H9 (cell line): ENCODE measurements at regions not wholly inside any gene's neighbourhood (a gene's known extent, or its start where the extent isn't known, plus 50 kb on each side); places are given as distances from the start of the nearest gene placed in this dataset.
A peak's percentile ranks its signal among the peaks of the same experiment; 100 is the strongest.

Experiments
- DNase-seq: peaks from one replicate; pipeline ENCODE4 v3.0.0-alpha.2; 2017
- H2AFZ ChIP-seq: one replicate; pipeline ENCODE4 v1.6.1; 2013; ENCODE audit warnings: mild to moderate bottlenecking, low read length, control low read depth, moderate library complexity
- H2AK5ac ChIP-seq: 2 replicates; pipeline ENCODE4 v1.6.1; 2013; ENCODE audit warnings: low read length, control low read depth, mixed read lengths; ENCODE audit not compliant: insufficient read length
- H2BK120ac ChIP-seq: one replicate; pipeline ENCODE4 v1.6.1; 2013; ENCODE audit warnings: low read depth, mild to moderate bottlenecking, low read length, control low read depth, inconsistent platforms; ENCODE audit not compliant: poor library complexity, severe bottlenecking
- H2BK12ac ChIP-seq: 2 replicates; pipeline ENCODE4 v1.6.1; 2013; ENCODE audit warnings: low read length, control low read depth, mixed read lengths, low read depth; ENCODE audit not compliant: insufficient read length
- H2BK15ac ChIP-seq: 2 replicates; pipeline ENCODE4 v1.6.1; 2013; ENCODE audit warnings: low read depth, low read length, control low read depth
- H2BK20ac ChIP-seq: one replicate; pipeline ENCODE4 v1.6.1; 2013; ENCODE audit warnings: low read depth, mild to moderate bottlenecking, low read length, control low read depth, inconsistent platforms; ENCODE audit not compliant: poor library complexity, severe bottlenecking
- H2BK5ac ChIP-seq: 2 replicates; pipeline ENCODE4 v1.6.1; 2013; ENCODE audit warnings: low read length, control low read depth, mixed read lengths; ENCODE audit not compliant: insufficient read length
- H3K14ac ChIP-seq: 2 replicates; pipeline ENCODE4 v1.6.1; 2013; ENCODE audit warnings: low read length, control low read depth; ENCODE audit not compliant: insufficient read depth
- H3K18ac ChIP-seq: 2 replicates; pipeline ENCODE4 v1.6.1; 2013; ENCODE audit warnings: low read depth, mild to moderate bottlenecking, mixed read lengths, low read length, control low read depth; ENCODE audit not compliant: insufficient read length
- H3K23ac ChIP-seq: 2 replicates; pipeline ENCODE4 v1.6.1; 2013; ENCODE audit warnings: low read length, control low read depth, mixed read lengths, low read depth; ENCODE audit not compliant: insufficient read length
- H3K23me2 ChIP-seq: 2 replicates; pipeline ENCODE4 v1.6.1; 2013; ENCODE audit warnings: low read depth, mild to moderate bottlenecking, mixed read lengths, low read length, control low read depth; ENCODE audit not compliant: insufficient read length, poor library complexity, severe bottlenecking
- H3K27ac ChIP-seq: 2 replicates; pipeline ENCODE4 v1.5.1; 2013; ENCODE audit warnings: low read length, control low read depth, mixed read lengths, low read depth; ENCODE audit not compliant: insufficient read length
- H3K27me3 ChIP-seq: 2 replicates; pipeline ENCODE4 v1.6.1; 2013; ENCODE audit warnings: low read length, control low read depth, inconsistent platforms; ENCODE audit not compliant: insufficient read depth
- H3K4ac ChIP-seq: 2 replicates; pipeline ENCODE4 v1.6.1; 2013; ENCODE audit warnings: low read depth, mild to moderate bottlenecking, control low read depth, inconsistent platforms, low read length, moderate library complexity
- H3K4me1 ChIP-seq: 2 replicates; pipeline ENCODE4 v1.6.1; 2013; ENCODE audit warnings: low read length, control low read depth, inconsistent platforms; ENCODE audit not compliant: insufficient read depth
- H3K4me2 ChIP-seq: 2 replicates; pipeline ENCODE4 v1.6.1; 2013; ENCODE audit warnings: low read length, control low read depth, mixed read lengths; ENCODE audit not compliant: insufficient read length, insufficient read depth
- H3K56ac ChIP-seq: 2 replicates; pipeline ENCODE4 v1.6.1; 2013; ENCODE audit warnings: low read depth, mild to moderate bottlenecking, mixed read lengths, low read length, control low read depth; ENCODE audit not compliant: insufficient read length
- H3K79me1 ChIP-seq: 2 replicates; pipeline ENCODE4 v1.6.1; 2013; ENCODE audit warnings: low read depth, mild to moderate bottlenecking, moderate library complexity, low read length, control low read depth, inconsistent platforms; ENCODE audit not compliant: insufficient read depth, poor library complexity, severe bottlenecking
- H3K79me2 ChIP-seq: 2 replicates; pipeline ENCODE4 v1.6.1; 2013; ENCODE audit warnings: low read length, control low read depth, inconsistent platforms; ENCODE audit not compliant: insufficient read depth
- H3K9ac ChIP-seq: 2 replicates; pipeline ENCODE4 v1.6.1; 2013; ENCODE audit warnings: low read length, control low read depth, mixed read lengths; ENCODE audit not compliant: insufficient read length; ENCODE audit errors: extremely low read depth
- H3K9me3 ChIP-seq: one replicate; pipeline ENCODE4 v1.6.1; 2013; ENCODE audit warnings: low read depth, low read length, inconsistent platforms; ENCODE audit not compliant: control insufficient read depth
- H3T11ph ChIP-seq: one replicate; pipeline ENCODE4 v1.6.1; 2013; ENCODE audit warnings: mild to moderate bottlenecking, low read length, control low read depth, inconsistent platforms
- H4K20me1 ChIP-seq: one replicate; pipeline ENCODE4 v1.6.1; 2013; ENCODE audit not compliant: control insufficient read depth, insufficient read length, insufficient read depth
- H4K5ac ChIP-seq: 2 replicates; pipeline ENCODE4 v1.6.1; 2013; ENCODE audit warnings: low read depth, mild to moderate bottlenecking, mixed read lengths, low read length, control low read depth; ENCODE audit not compliant: insufficient read length
- H4K8ac ChIP-seq: replicated peaks from 2 replicates; pipeline ENCODE4 v1.6.1; 2013; ENCODE audit warnings: low read length, control low read depth, mixed read lengths, low read depth; ENCODE audit not compliant: insufficient read length
- H4K91ac ChIP-seq: 2 replicates; pipeline ENCODE4 v1.6.1; 2013; ENCODE audit warnings: low read depth, mild to moderate bottlenecking, moderate library complexity, mixed read lengths, low read length, control low read depth; ENCODE audit not compliant: insufficient read length
- H3K27ac Mint-ChIP-seq, 3 experiments: 2 replicates in 2 of 3; 3 replicates in 1 of 3; pipeline ENCODE4 v1.8.0; 2020 to 2021; ENCODE audit warnings: mixed read lengths in 3 of 3, mild to moderate bottlenecking in 1 of 3, moderate library complexity in 1 of 3
- H3K27me3 Mint-ChIP-seq: 2 replicates; pipeline ENCODE4 v1.8.0; 2021; ENCODE audit warnings: low read depth, mild to moderate bottlenecking, moderate library complexity, mixed read lengths
- H3K36me3 Mint-ChIP-seq, 3 experiments: 2 replicates in 2 of 3; 3 replicates in 1 of 3; pipeline ENCODE4 v1.8.0; 2020 to 2021; ENCODE audit warnings: low read depth in 3 of 3, mixed read lengths in 3 of 3; ENCODE audit not compliant: insufficient read depth in 1 of 3
- H3K4me1 Mint-ChIP-seq, 2 experiments: 2 replicates each; pipeline ENCODE4 v1.8.0; 2020; ENCODE audit warnings: mixed read lengths in 2 of 2
- H3K4me3 Mint-ChIP-seq, 2 experiments: 2 replicates in 1 of 2; 3 replicates in 1 of 2; pipeline ENCODE4 v1.8.0; 2020 to 2021; ENCODE audit warnings: mild to moderate bottlenecking in 2 of 2, mixed read lengths in 2 of 2, moderate library complexity in 1 of 2
- H3K9me3 Mint-ChIP-seq, 2 experiments: 2 replicates in 1 of 2; 3 replicates in 1 of 2; pipeline ENCODE4 v1.8.0; 2020; ENCODE audit warnings: mild to moderate bottlenecking in 2 of 2, mixed read lengths in 2 of 2, moderate library complexity in 1 of 2
- WGBS: extraction: QIAGEN DNeasy Blood & Tissue Kit; methylation state at CpG from one replicate; pipeline ENCODE4 v1.1.7; 2013; ENCODE audit warnings: missing lambda C conversion rate, low lambda C conversion rate, mixed read lengths; ENCODE audit not compliant: insufficient read length; ENCODE audit errors: extremely low coverage; 5-methylcytosine and 5-hydroxymethylcytosine counted together
- TF ChIP-seq, protein P1 (sequence below): fragments of 200-600 bp; sonication (generic); conservative IDR thresholded peaks from 3 replicates; pipeline ENCODE4 v1.8.0; 2021; ENCODE audit warnings: antibody characterized with exemption, mild to moderate bottlenecking

GRCh38 chr4:123096038-123096437 is 173.6 kb upstream of the NUDT6 start:
- H4K8ac ChIP-seq = no peak overlapping the region
- no peak for DNase-seq
- H3K56ac ChIP-seq = no peak overlapping the region
- H4K5ac ChIP-seq = no peak overlapping the region
- Mint-ChIP-seq H3K27ac (no peak overlapping the region), H3K4me1 (peaks cover 3 to 5% of the 10 kb centered on the region in 2 experiments; a peak in 3 of 4 replicates), H3K9me3 (no peaks in the 10 kb centered on the region), H3K36me3 (peaks cover 14 to 18% (median 14%) of the 10 kb centered on the region in 3 experiments), H3K4me3 (no peak overlapping the region), H3K27me3 (no peaks in the 10 kb centered on the region)
- H2BK120ac ChIP-seq = no peak overlapping the region
- H2BK20ac ChIP-seq = no peak overlapping the region
- WGBS = no CpG with 5 or more reads among the region's 4 CpGs
- no peak overlapping the region for H3K23ac ChIP-seq
- TF ChIP-seq, protein P1, sequence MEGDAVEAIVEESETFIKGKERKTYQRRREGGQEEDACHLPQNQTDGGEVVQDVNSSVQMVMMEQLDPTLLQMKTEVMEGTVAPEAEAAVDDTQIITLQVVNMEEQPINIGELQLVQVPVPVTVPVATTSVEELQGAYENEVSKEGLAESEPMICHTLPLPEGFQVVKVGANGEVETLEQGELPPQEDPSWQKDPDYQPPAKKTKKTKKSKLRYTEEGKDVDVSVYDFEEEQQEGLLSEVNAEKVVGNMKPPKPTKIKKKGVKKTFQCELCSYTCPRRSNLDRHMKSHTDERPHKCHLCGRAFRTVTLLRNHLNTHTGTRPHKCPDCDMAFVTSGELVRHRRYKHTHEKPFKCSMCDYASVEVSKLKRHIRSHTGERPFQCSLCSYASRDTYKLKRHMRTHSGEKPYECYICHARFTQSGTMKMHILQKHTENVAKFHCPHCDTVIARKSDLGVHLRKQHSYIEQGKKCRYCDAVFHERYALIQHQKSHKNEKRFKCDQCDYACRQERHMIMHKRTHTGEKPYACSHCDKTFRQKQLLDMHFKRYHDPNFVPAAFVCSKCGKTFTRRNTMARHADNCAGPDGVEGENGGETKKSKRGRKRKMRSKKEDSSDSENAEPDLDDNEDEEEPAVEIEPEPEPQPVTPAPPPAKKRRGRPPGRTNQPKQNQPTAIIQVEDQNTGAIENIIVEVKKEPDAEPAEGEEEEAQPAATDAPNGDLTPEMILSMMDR = peak; percentile 84
- H3T11ph ChIP-seq = no peak overlapping the region
- H3K79me2 ChIP-seq = no peaks in the 10 kb centered on the region
- H3K27me3 ChIP-seq = no peaks in the 10 kb centered on the region
- no peak overlapping the region for H4K91ac ChIP-seq
- H2BK12ac ChIP-seq = no peak overlapping the region
- no peak overlapping the region for H3K4ac ChIP-seq
- H2AFZ ChIP-seq = no peak overlapping the region
- H3K14ac ChIP-seq = no peak overlapping the region
- H2BK15ac ChIP-seq = no peak overlapping the region
- no peaks in the 10 kb centered on the region for H3K23me2 ChIP-seq
- H2BK5ac ChIP-seq = no peak overlapping the region
- no peak overlapping the region for H3K18ac ChIP-seq
- no peaks in the 10 kb centered on the region for H4K20me1 ChIP-seq
- no peak overlapping the region for H3K27ac ChIP-seq
- no peaks in the 10 kb centered on the region for H3K9me3 ChIP-seq
- no peak overlapping the region for H3K9ac ChIP-seq
- no peak overlapping the region for H2AK5ac ChIP-seq
- H3K79me1 ChIP-seq = no peaks in the 10 kb centered on the region
- no peaks in the 10 kb centered on the region; the same call in 1 of the 2 replicates for H3K4me1 ChIP-seq
- H3K4me2 ChIP-seq = no peak overlapping the region
